ENCODE measurements at regions not wholly inside any gene's neighbourhood (a gene's known extent, or its start where the extent isn't known, plus 50 kb on each side); places are given as distances from the start of the nearest gene placed in this dataset.
"Not testable (repeated sequence)": the region's sequence is repeated elsewhere in the genome, so short reads cannot be mapped to it uniquely, and the experiment has no call there.

DNA sequence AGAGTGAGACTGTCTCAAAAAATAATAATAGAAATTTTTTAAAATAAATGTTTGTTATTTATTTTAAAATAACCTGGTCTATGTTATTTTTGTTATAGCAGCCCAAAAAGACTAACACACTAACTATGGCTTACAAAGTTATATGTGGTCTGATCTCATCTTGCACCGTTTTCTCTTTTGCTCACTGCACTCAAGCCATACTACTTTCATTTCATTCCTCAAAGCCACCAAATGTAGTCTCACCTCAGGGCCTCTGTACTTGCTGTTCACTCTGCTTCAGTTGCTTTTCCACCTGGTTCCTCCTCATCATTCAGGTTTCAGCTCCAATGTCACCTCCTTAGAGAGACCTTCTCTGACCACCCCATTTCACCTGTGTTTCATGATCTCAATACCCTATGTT lies 55.2 kb upstream of the MDM1 start:
- no peak for DNase-seq

- no peak for DNase-seq
Measured at GRCh38 chr12:68389305-68389704, 57.1 kb upstream of the MDM1 start.

DNA sequence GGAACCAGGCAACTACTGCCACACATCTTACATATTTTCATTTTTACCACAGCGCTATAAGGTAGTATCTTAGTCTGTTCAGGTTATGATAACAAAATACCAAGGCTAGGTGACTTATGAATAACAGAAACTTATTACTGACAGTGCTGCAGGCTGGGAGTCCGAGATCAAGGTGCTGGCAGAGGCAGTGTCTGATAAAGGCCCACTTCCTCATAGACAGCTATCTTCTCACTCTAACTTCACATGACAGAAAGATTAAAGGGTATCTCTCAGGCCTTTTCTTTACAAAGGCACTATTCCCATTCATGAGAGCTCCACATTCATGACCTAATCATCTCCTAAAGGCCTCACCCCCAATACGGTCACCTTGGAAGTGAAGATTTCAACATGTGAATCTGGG lies 59.8 kb upstream of the MDM1 start:
- no peak for DNase-seq

GRCh38 chr12:68392376-68392775 lies 60.2 kb upstream of the MDM1 start:
- no peak for DNase-seq

DNA sequence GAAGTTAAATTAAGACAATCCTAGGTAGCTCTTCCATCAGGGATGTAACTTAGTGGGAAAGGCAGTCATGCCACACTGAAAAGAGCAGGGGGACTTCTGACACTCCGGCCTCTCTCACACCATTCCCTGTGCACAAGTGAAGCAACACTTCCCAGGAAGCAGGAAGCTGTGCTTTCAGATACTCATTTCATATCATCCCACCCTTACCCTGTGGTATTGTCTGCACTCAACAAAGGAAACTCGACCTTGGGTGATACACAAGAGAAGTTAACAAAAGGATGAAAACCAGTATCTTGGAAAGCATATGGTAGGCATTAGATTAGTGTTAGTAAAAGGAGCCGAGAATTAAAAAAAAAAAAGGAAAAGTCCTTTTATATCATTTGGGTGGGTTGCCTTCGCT lies 61.3 kb upstream of the MDM1 start:
- no peak for DNase-seq

- no peak for DNase-seq
Measured at GRCh38 chr12:68397566-68398158, 65.5 kb upstream of the MDM1 start.

DNA sequence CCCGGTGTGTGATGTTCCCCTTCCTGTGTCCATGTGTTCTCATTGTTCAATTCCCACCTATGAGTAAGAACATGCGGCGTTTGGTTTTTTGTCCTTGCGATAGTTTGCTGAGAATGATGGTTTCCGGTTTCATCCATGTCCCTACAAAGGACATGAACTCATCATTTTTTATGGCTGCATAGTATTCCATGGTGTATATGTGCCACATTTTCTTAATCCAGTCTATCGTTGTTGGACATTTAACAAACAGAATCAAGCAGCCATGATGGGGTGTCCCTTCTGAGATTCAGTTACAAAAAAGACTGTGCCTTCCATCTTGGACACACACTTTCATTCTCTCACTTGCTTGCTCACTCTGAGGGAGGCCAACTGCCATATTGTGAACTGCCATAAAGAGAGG lies 66.5 kb upstream of the MDM1 start:
- not testable (repeated sequence) for DNase-seq

GRCh38 chr12:68400226-68400829 lies 68.2 kb upstream of the MDM1 start:
- peak; percentile 75 for DNase-seq

GRCh38 chr12:68402422-68402821 lies 70.3 kb upstream of the MDM1 start:
- DNase-seq: no peak

- no peak for DNase-seq
Measured at GRCh38 chr12:68403296-68403695, 71.1 kb upstream of the MDM1 start.

- no peak for DNase-seq
Measured at GRCh38 chr12:68403711-68404110, 71.5 kb upstream of the MDM1 start.

DNA sequence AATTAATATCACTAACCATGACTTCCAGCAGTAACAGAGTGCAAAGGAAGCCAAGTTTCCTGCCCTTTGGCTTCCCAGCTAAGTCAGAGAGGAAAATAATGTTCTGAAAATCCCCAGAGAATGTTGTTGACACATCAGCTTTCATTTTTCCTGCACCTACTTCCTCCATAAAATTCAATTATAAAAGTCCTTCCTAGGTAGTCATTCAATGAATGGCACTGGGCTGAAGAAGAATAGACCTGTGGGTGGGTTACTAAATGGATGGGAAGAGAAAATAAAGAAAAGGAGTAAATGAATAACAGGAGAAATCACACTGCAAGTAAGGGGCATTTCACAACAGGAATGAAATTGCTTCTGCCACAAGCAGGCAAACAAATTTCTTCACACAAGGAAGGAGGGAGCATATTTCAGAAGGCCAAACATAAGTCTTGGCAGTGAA lies 73.2 kb upstream of the MDM1 start:
- DNase-seq: no peak

DNA sequence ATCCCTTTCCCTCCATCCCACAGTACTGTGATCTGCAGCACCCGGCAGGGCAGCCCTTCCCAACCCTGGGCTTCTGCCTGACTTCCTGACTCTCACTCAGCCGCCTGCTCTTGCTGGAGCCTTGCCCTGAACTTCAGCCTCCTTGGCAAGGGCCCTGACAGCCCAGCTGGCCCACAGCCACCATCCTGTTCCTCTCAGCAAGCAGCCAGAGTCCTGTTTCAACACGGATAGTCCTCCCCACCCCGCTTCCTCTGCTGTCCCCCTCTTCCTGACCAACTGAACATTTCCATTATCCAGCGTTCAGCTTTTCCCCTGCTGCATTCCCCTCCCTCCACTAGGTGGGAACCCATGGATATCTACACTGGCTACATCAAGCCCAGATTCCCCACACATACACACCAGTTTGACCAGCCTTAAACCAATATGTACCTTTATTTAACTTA lies 74.0 kb upstream of the MDM1 start:
- no peak for DNase-seq

DNA sequence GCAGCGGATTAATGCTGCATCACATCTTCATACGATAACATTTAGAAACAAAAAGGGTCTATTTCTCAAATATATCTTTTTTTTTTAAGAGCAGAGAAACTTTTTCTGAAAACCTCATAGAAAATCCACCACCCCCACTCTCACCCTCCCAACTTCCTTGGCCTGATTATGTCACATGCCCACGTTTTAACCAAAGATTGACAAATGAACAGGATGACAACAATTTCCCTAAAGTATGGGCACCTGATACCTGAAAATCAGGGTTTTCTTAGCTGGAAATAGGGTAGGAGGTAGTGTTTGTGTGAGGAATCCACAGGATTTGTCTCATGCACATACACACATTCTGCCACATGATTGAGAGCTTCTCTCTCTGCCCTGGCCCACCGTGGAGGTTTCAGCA lies 74.7 kb upstream of the MDM1 start:
- no peak for DNase-seq

- DNase-seq: no peak
Measured at GRCh38 chr12:68410018-68410660, 78.0 kb upstream of the MDM1 start.

DNA sequence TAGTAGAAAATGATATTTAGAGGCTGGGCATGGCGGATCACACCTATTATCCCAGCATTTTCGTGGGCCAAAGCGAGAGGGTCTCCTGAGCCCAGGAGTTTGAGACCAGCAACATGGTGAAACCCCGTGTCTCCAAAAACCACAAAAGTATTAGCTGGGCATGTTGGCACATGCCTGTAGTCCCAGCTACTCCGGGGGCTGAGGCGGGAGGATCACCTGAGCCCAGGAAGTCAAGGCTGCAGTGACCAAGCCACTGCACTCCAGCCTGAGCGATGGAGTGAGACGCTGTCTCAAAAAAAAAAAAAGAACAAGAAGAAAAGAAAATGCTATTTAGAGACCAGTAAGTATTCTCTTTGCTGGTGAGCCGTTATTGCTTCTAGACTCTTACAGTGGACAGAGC lies 79.2 kb upstream of the MDM1 start:
- DNase-seq: no peak

- no peak for DNase-seq
Measured at GRCh38 chr12:68414988-68415387, 82.8 kb upstream of the MDM1 start.

DNA sequence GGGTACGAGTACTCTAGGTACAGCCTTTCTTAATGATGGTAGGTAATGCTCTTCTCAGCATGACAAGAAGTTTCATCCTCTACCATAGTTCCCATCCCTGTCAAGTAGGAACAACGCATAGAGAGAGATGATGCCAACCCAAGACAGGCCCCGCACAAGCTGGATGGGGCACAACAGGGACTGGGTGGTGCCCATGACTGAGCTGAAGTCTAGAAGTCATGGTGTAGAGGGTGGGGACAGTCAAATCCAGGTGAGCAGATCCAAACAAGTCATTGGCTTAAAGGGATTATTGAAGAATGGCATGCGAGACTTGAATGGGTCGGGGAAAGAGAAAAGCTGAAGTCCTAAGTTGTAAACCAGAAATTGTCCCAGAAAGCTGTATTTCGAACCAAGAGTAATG lies 84.2 kb upstream of the MDM1 start:
- no peak for DNase-seq

- no peak for DNase-seq
Measured at GRCh38 chr12:68416826-68417225, 84.7 kb upstream of the MDM1 start.

DNA sequence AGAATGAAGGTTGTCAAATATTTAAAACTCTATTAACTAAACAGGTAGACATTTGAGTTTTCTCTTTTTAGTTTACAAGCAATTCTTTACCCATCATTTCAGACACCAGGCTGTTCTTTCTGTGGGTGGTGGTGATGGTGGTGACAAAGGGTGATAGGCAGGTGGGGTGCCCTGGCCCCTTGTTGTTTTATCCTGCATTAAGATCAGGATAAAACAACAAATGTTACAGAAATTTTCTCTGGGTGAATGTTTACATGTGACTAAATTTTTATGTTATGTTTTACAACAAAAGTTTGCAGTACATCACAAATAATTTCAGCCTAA lies 85.9 kb upstream of the MDM1 start:
- DNase-seq: no peak

DNA sequence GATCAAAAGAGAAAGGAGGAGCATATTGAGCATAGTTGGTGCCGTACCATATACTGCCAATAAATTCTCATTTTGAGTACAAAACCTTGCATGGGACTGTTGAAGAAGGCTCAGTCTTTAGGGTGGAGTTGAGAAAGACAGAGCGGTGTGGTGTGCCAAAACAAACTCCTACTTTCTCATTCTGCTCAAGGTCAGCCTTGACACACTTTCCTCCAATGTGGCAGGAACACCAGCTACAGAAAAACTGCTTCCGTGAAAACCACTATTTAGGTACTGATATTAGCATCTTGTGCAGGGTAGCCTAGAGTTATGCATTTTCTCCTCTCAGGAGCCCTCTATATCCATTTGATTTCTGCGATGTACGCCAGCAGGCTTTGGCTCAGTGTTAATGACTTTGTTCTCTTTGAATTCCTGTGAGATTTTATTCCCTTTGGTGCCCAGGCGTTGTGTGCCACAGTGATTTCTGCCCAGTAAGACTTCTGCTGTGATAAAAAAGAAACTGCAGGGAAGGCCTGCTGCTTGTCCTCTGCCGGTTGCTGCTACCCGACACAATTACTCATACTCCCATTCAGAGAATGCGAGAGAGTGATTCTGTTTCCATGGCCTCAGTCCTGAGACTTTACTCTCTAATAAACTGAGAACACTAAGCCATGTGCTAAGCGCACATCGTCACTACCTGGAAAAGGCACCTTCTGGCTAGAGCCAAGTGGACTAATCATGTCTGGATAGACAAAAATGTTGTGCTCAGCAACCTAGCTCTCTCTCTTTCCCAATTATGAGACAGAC lies 88.3 kb upstream of the MDM1 start:
- DNase-seq: no peak

DNA sequence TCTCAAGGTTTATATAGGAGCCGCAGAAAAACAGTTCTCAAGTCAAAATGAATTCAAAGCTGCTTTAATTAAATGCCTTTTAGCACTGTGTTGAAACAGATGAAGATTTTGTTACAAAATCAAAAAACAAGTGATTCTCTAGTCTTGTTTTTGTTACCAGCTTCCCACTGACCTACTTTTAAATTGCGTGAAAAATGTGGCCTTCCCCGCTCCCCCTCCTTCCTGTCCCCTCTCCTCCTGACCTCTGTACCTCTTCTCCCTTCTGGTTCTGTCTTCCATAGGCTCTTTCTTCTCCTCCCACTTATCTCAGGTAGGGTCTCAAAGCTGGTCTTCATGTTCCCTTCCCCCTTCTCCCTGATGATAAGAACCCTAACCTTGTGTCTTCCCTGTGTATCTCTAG lies 90.0 kb upstream of the MDM1 start:
- DNase-seq: no peak

DNA sequence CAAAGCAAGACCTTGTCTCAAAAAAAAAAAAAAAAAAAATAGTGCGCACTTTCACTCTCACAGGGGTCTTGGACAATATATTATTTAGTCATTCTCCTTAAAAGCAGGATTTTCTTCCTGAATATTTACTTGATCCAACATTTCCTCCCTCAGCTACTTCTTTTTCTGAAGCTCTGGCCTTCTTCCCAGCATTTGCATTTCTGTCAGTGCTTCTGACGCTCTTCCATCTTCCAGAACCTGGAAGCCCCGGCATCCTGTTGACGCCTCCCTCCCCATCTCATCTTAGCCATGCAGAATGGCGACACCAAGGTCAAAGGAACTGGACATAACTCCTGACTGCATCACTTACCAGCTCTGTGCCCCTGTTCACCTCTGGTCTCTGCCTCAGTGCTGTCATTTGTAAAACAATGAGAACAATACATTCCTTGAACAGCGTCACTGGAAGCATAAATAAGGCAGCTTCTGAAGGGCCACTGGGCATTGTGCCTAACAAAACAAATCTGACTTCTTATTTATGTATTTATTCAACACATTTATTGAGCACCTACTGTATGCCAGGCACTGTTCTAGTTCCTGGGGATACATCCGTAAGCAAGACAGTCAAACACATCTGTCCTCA lies 90.9 kb upstream of the MDM1 start:
- no peak for DNase-seq

GRCh38 chr12:68425998-68426397 lies 93.8 kb upstream of the MDM1 start:
- DNase-seq: no peak

Measured in NCI-H345 (cell line).